Spleen (tissue), 7 donors: ENCODE measurements at regions not wholly inside any gene's neighbourhood (a gene's known extent, or its start where the extent isn't known, plus 50 kb on each side); places are given as distances from the start of the nearest gene placed in this dataset.

Source experiments
- POLR2A ChIP-seq, 3 donors: fragments of 450-650 bp; IDR thresholded peaks; one replicate each; pipeline ENCODE4 v1.5.1; 2017; ENCODE audit warnings: antibody characterized with exemption in 3 of 3, mild to moderate bottlenecking in 1 of 3
- TF ChIP-seq, protein P1 (sequence below), 11 experiments: fragments of 200-600 bp in 7 of 11; fragments of 450-650 bp in 4 of 11; sonication (generic) in 4 of 11; IDR thresholded peaks in 8 of 11; conservative IDR thresholded peaks in 3 of 11; 1 replicate in 7 of 11; 2 replicates in 4 of 11; pipeline versions ENCODE4 v1.4.0 to v1.8.0; 2016 to 2021; ENCODE audit warnings: antibody characterized with exemption in 11 of 11, inconsistent platforms in 4 of 11, mild to moderate bottlenecking in 1 of 11
- donor health status: DM: no; HTN: no; CAD: no; lungs with moderate emphysema.
- donor health status: DM: no; HTN: no; CAD: no.
- donor health status: DM: no; HTN: no; CAD: no.

GRCh38 chr6:144741659-144742058, 456.5 kb downstream of the UTRN start:
- TF ChIP-seq POLR2A (IDR thresholded peaks at IDR 0.05), result no peak
- TF ChIP-seq, protein P1, sequence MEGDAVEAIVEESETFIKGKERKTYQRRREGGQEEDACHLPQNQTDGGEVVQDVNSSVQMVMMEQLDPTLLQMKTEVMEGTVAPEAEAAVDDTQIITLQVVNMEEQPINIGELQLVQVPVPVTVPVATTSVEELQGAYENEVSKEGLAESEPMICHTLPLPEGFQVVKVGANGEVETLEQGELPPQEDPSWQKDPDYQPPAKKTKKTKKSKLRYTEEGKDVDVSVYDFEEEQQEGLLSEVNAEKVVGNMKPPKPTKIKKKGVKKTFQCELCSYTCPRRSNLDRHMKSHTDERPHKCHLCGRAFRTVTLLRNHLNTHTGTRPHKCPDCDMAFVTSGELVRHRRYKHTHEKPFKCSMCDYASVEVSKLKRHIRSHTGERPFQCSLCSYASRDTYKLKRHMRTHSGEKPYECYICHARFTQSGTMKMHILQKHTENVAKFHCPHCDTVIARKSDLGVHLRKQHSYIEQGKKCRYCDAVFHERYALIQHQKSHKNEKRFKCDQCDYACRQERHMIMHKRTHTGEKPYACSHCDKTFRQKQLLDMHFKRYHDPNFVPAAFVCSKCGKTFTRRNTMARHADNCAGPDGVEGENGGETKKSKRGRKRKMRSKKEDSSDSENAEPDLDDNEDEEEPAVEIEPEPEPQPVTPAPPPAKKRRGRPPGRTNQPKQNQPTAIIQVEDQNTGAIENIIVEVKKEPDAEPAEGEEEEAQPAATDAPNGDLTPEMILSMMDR (IDR thresholded peaks at IDR 0.05 in 8 of 11, conservative IDR thresholded peaks at IDR 0.05 in 3 of 11), result no peak
